HG02642 (cell line): ENCODE measurements at regions not wholly inside any gene's neighbourhood (a gene's known extent, or its start where the extent isn't known, plus 50 kb on each side); places are given as distances from the start of the nearest gene placed in this dataset.
"Not testable (repeated sequence)": the region's sequence is repeated elsewhere in the genome, so short reads cannot be mapped to it uniquely, and the experiment has no call there.

Experiments
- ATAC-seq: cut with Tn5 transposase; IDR thresholded peaks from one replicate; pipeline ENCODE4 v1.9.1; 2021; ENCODE audit warnings: mild to moderate bottlenecking; ENCODE audit not compliant: unreplicated experiment, poor library complexity

DNA sequence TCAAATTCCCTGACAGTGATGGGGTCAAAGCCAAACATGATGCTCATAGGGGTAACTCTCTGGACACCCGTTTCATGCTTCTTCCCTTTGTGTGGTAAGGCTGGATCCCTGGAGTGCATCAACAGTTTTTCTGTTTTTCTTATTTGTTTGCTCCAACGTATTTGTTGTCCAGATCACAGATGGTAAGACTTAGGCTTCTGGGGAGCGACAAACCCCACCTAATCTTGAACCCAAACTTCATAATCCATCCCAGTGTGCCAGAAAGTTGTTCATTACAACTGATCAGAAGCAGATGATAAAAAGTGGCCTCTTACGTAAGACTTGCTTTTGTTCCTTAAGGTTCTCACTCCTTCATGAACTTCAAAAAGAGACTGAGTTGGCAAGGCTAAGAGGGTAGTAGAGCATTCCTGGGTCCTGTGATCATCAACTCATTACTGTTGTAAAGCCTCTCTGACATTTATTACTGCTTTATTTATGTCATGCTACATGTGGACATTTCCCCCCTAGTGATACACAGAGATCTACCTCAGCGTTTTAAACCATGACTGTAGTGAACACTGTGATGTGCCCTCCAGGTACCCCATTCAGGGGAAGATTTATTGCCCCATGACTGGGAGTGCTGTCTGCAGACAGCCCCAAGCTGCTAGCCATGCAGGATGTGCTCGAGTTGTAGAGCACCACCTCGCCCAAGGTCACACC is 125.6 kb downstream of the CCDC71L start:
- no peak for ATAC-seq

DNA sequence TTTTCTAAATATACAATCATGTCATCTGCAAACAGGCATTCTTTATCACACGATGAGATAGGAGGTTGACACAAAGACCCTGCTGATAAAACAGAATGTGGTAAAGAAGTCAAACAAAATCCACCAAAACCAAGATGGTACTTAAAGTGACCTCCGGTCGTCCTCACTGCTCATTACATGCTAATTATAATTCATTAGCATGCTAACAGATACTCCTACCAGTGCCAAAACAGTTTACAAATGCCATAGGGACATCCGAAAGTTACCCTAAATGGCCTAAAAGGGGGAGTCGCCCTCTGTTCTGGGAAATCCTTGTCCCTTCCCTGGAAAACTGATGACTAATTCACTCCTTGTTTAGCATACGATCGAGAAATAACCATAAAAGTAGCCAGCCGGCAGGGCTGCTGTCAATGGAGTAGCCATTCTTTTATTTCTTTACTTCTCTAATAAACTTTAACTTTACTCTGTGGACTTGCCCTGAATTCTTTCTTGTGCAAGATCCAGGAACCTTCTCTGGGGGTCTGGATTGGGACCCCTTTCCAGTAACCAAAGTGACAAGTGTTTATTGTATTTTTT is 126.6 kb downstream of the CCDC71L start:
- no peak for ATAC-seq

DNA sequence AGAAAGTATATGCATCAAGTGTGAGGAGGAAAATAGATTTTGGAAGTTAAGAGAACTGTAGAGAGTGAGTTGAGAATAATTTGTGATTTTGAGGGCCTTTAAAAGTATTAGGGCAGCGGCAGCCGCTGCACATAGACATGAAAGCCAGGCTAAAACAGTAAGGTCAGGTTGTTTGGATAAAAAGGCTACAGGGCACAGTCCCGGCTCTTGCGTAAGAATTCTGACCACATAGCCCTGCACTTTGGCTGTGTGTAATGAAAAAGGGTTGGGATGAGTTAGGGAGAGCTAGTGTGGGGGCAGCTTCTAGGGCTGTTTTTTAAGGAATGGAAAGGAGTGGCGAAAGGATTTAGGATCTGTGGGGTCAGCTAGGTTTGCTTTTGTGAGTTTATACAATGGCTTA is 130.8 kb downstream of the CCDC71L start:
- not testable (repeated sequence) for ATAC-seq

DNA sequence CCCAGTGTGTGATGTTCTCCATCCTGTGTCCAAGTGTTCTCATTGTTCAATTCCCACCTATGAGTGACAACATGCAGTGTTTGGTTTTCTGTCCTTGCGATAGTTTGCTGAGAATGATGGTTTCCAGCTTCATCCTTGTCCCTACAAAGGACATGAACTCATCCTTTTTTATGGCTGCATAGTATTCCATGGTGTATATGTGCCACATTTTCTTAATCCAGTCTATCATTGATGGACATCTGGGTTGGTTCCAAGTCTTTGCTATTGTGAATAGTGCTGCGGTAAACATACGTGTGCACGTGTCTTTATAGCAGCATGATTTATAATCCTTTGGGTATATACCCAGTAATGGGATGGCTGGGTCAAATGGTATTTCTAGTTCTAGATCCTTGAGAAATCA is 134.3 kb downstream of the CCDC71L start:
- ATAC-seq: not testable (repeated sequence)

DNA sequence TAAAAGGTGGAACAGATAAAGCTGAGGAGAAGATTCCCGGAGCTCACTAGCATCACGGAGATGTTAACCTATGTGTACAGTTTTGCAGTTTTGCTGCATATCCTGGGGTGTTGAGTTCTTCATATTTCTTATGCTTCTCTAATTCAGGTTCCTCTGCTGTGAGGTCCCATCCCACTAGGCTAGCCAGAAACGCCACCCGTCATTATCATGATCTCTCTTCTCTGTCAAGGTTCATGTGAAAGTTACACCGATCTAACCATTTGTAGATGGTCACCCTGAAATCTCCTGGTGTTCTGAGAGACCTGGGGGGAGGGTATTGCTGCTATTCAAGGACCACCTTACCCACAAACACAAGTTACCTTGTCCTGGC is 136.3 kb downstream of the CCDC71L start:
- no peak for ATAC-seq

DNA sequence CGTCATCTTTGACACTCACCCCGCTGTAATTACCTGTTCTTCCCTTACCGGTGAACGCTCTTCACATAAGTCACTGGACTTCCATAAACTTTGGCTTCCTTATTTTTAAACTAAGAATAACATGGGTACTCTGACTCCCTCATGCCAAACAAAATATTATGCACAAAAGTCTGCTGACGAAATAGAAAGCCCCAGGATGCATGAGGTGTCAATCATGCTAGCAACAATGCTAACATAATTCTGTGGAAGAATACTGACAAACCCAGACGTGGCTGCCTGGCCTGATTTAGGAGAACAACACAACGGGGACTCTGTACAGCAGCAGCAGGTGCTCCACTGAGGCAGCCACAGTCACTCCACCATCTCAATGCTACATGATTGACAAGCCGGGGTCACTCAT is 137.5 kb downstream of the CCDC71L start:
- ATAC-seq: no peak

DNA sequence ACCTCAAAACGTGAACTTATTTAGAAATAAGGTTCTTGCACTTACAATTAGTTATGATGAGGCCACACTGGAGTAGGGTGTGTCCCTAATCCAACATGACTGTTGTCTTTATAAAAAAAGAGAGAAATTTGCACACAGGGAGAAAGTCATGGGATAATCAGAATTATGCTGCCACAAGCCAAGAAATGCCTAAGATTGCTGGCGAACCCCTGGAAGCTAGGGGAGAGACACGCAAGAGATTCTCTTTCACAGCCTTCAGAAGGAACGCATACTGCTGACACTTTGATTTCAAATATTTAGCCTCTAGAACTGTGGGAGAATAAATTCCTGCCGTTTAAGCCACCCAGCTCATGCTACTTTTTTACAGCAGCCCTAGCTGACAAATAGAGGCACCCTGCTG is 138.3 kb downstream of the CCDC71L start:
- no peak for ATAC-seq

DNA sequence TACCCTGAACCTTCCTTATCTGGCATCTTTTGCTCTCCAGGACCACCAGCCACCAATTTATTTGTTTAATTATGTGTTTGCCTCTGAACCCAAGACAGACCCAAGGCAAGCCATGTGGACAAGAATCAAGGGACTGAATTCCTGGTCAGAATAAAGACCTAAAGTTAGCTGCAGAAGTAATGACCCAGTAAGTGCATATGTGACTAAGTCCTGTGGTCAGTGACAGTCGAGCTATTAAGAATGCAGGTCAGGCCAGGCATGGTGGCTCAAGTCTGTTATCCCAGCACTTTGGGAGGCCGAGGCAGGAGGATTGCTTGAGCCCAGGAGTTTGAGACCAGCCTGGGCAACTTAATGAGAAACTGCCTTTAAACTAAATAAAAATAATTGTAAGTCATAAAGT is 139.4 kb downstream of the CCDC71L start:
- no peak for ATAC-seq

DNA sequence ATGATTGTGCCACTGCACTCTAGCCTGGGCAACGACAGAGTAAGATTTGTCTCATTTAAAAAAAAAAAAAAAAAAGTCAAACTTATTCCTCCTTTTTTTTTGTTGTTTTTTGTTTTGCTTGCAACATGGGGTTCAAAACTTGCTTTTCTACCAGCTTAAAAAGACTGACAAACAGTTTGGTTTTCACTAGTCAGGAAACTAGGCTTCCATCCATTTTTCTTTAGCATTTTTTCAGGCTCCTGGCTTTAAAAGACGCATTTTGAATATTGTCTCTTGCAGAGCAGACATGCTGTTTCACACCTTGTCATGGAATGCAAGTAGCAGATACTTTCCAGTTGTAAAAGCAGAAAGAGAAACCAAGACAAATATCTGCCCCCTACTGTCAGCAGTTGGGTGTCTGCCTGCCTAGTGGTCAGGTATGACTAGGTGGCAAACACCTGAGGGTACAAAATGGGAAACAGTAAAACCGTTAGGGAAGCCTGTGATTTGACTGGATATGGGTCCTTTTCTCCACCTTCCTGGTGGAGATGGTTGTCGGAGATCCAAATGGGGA is 139.9 kb downstream of the CCDC71L start:
- no peak for ATAC-seq

DNA sequence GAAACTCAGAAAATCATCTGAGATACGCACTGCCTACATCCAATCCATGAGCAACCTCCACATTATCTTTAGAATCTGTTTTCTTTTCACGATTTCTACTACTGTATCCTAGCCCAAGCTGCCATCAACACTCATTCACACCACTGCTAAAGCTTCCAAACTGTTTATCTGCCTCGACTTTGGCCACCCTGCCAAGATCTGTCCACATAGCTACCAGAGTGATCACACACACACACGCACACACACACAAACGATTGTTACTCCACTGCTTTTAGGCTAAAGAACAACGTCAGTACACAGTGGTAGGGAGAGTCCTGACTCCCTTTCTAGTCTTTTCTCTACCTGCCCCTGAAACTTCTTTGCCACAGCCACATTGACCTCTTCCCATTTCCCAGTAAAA is 142.0 kb downstream of the CCDC71L start:
- ATAC-seq: no peak

DNA sequence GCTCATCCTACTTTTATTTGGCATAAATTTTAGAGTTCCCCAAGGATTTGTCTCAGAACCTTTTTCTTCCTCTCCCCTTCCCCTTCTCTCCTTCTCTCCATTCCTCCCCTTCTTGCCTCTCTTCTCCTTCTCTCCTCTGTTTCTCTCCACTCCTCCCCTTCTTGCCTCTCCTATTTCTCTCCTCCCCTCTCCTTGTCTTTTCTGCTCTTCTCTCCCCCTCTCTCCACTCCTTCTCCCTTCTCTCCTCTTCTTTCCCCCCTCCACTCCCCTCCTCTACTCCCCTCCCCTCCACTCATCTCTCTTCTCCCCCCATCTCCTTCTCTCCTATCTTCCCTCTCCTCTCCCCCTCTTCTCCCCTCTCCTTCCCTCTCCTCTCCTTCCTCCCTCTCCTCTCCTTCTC is 142.7 kb downstream of the CCDC71L start:
- ATAC-seq: no peak

DNA sequence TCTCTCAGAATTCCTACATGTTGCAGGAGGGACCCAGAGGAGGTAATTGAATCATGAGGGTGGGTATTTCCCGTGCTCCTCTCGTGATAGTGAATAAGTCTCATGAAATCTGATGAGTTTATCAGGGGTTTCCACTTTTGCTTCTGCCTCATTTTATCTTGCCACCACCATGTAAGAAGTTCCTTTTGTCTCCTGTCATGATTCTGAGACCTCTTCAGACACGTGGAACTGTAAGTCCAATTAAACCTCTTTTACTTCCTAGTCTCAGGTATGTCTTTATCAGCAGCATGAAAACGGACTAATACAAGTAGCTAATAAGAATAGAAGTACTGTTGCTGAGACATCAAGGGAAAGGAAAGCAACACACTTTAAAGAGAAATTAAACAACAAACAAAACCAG is 143.4 kb downstream of the CCDC71L start:
- ATAC-seq: no peak

DNA sequence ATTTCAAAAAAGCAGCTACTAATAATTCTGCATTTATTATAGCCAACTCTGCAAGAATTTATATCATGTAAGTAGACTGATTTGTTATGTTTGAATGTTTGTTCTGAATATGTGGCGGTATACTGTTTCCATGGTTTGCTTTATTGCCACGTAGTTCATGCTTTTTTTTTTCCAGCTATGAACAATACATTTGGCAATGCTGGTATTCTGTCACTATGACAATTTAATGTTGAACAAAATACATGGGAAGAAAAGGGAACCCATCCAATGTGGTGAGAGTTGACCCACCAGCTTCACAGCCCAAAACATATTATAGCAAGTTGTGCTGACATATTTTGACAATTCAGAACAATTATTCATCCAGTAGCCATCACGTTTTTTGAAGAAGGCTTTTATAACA is 145.6 kb downstream of the CCDC71L start:
- ATAC-seq: no peak

DNA sequence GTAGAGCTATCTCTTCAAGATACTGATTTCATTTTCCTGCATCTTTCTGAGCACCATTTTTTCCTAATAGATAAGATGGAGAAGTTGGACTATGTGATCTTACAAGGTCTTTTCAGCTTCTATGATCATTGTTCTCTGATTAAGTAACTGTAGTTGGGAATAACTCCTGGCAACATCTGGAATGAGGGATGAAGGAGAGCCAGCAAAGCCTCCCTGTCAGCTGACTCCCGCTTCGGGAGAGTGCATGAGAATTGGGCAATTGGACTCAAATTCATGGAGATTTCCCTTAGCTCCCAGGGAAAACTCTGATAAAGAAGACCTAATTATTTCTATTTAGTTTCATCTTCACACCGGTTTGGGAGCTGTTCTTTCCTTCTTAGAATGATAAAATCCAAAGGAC is 146.1 kb downstream of the CCDC71L start:
- no peak for ATAC-seq

DNA sequence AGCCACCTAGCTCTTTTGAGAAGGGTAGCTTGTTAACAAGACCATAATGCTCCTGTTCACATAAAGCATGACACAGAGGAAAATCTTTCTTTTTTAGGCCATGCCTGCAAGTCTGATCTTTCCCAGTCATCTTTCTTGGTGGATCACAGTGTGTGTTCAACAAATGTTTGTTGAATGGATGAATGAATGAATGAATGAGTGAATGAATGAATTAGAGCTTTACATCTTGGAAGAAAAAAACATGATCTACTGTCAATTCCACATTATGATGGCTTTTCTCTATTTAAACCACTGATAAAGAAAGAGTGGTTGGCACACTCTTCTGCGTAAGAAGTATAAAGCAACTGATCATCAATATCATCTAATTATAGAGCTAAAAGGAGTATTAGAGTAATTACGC is 148.7 kb downstream of the CCDC71L start:
- no peak for ATAC-seq

DNA sequence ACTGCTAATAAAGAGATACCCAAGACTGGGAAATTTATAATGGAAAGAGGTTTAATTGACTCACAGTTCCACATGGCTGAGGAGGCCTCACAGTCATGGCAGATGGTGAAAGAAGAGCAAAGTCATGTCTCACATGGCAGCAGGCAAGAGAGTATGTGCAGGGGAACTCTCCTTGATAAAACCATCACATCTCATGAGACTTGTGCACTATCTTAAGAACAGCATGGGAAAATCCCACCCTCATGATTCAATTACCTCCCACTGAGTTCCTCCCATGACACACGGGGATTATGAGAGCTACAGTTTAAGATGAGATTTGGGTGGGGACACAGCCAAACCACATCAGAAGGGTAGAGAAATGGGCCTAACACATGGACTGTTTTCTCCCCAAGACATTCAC is 156.3 kb downstream of the CCDC71L start:
- ATAC-seq: no peak

DNA sequence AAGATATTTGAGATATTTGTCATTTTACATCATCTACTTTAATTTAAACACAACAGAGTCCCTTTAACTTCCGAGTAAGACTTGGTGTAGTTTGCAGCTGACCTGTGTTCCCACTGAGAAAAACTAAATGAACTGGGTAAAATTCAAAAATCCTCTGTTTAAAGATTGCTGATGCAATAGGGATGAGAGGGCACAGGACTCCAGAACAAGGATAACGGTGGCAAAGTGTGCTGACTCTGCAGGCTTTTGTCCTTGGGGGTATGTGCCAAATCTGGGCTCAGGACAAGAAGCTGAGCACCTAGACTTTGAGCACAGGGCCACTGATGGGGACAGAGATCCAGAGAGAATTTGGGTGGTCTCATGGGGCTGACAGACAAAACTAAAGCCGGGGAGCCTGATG is 156.8 kb downstream of the CCDC71L start:
- no peak for ATAC-seq

DNA sequence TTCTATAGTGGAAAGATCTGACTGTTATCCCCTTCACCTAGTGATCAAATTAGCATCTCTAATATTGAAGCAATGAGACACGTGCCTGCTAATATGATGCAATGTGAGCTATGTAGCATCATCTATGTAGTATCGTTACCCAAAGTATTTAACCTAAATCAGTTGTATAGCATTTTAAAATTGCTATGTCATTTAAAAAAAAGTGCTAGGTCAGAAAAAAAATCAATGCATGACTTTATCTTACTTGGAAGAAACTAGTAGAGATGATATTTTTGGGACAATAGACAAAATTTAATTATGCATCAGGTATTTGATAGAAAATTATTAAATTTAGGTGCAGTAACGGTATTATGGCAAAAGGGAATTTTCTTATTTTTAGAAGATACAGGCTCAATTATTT is 157.3 kb downstream of the CCDC71L start:
- no peak for ATAC-seq

DNA sequence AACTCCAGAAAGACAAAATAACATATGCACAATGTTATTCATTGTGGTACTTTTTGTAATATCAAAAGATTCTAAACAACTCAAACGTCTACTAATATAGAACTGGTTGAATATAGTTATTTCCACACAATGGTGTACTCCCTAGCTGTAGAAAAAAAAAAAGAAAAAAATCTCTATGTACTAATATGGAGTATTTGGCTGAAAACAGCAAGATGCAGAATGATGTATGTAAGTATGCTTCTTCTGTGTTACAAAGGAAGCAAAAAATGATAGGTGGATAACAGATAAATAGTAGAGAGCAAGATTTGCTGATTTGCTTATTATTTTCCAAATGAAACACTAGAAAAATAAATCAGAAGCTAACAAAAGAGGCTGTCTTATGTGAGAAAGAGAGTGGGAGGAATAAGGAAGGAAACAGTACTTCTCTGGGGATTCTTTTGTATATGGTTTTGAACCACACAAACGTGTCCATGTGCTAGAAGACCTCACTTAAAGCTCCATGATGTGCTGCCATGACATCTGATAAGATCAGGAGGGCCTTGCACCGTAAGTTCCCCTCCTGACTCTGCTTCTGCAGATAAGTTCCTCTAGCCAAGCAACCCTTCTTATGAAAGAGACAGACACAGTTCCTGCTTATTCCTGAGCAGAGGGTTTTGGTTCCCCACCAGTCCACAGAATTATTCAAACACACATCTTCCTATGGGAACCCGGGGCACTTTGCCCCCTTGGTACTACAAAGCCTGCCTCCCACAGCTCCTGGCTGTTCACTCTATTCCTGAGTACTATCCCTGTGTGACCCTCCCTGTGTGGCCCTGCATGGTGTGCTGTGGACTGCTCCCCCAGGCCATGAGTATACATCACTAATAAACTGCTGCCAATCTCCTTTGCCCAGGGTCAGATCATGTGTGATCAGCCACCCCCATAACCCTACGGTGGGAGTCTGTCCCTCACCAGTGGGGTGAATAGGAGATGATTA is 159.1 kb downstream of the CCDC71L start:
- no peak for ATAC-seq

DNA sequence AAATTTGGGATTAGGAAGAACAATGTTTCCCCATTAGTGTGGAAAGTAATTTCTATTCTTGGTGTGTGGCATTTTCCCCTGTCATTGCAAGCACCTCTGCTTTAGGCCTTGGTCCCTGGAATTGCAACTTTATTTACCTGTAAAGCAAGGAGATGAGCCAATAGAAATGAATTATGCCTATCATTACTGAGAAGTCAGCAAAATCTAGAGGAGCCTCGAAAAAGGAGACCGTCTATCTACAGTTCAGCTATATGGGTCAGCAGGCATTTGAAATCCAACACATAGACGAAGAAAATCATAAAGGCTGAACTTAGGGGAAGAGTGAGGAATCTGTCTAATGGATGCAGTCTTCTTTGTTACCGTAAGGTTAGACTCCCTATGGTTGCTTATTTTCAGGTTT is 161.1 kb downstream of the CCDC71L start:
- no peak for ATAC-seq

DNA sequence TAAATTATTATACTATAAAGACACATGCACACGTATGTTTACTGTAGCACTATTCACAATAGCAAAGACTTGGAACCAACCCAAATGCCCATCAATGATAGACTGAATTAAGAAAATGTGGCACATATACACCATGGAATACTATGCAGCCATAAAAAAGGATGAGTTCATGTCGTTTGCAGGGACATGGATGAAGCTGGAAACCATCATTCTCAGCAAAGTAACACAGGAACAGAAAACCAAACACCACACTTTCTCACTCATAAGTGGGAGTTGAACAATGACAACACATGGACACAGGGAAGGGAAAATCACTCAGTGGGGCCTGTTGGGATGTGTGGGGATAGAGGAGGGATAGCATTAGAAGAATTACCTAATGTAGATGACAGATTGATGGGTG is 163.0 kb downstream of the CCDC71L start:
- not testable (repeated sequence) for ATAC-seq
